Keratinocyte (primary cell): ENCODE measurements at regions not wholly inside any gene's neighbourhood (a gene's known extent, or its start where the extent isn't known, plus 50 kb on each side); places are given as distances from the start of the nearest gene placed in this dataset.

Experiments used
- DNase-seq: peaks from one replicate; pipeline ENCODE4 v3.0.0-alpha.2; 2011; ENCODE audit warnings: low read depth, missing footprints, low spot score
- FAIRE-seq: peaks from 2 replicates; lab custom pipeline; 2011; peaks lifted over from hg19 to GRCh38; lab: Jason Lieb, UNC
- H2AFZ ChIP-seq: 2 replicates; pipeline ENCODE4 v1.6.0; 2012; ENCODE audit warnings: low read length, control low read depth, inconsistent platforms; ENCODE audit not compliant: control insufficient read depth
- H3K27ac ChIP-seq: 2 replicates; pipeline ENCODE4 v1.5.1; 2011; ENCODE audit warnings: low read length; ENCODE audit not compliant: control insufficient read depth, insufficient read depth
- H3K27me3 ChIP-seq: 3 replicates; pipeline ENCODE4 v1.6.0; 2011; ENCODE audit warnings: low read length; ENCODE audit not compliant: control insufficient read depth, insufficient read depth; ENCODE audit errors: extremely low read depth
- H3K36me3 ChIP-seq, 2 experiments: 2 replicates in 1 of 2; 3 replicates in 1 of 2; pipeline ENCODE4 v1.5.1; 2011; ENCODE audit warnings: low read length in 2 of 2, mild to moderate bottlenecking in 1 of 2; ENCODE audit not compliant: control insufficient read depth in 2 of 2, insufficient read depth in 2 of 2; ENCODE audit errors: extremely low read depth in 1 of 2
- H3K4me1 ChIP-seq: 3 replicates; pipeline ENCODE4 v1.5.1; 2011; ENCODE audit warnings: low read length; ENCODE audit not compliant: control insufficient read depth, insufficient read depth; ENCODE audit errors: extremely low read depth
- H3K4me2 ChIP-seq: 3 replicates; pipeline ENCODE4 v1.6.0; 2011; ENCODE audit warnings: low read depth, low read length; ENCODE audit not compliant: control insufficient read depth, insufficient read depth; ENCODE audit errors: extremely low read depth
- H3K4me3 ChIP-seq, 3 experiments: fragments of 200-600 bp in 1 of 3; sonication (generic) in 1 of 3; 2 replicates in 2 of 3; 3 replicates in 1 of 3; pipeline ENCODE4 v1.5.1; 2011 to 2016; ENCODE audit warnings: low read length in 3 of 3, mild to moderate bottlenecking in 3 of 3, control low read depth in 2 of 3, inconsistent platforms in 1 of 3, low read depth in 1 of 3, mixed read lengths in 1 of 3, mixed run types in 1 of 3, moderate library complexity in 1 of 3; ENCODE audit not compliant: control insufficient read depth in 2 of 3, insufficient read depth in 2 of 3; ENCODE audit errors: extremely low read depth in 1 of 3
- H3K79me2 ChIP-seq: 2 replicates; pipeline ENCODE4 v1.6.0; 2012; ENCODE audit warnings: low read length; ENCODE audit not compliant: control insufficient read depth, insufficient read depth
- H3K9ac ChIP-seq: 3 replicates; pipeline ENCODE4 v1.6.0; 2011; ENCODE audit warnings: low read length; ENCODE audit not compliant: control insufficient read depth, insufficient read depth; ENCODE audit errors: extremely low read depth
- H3K9me1 ChIP-seq: 3 replicates; pipeline ENCODE4 v1.6.0; 2011; ENCODE audit warnings: low read length; ENCODE audit not compliant: control insufficient read depth, insufficient read depth; ENCODE audit errors: extremely low read depth
- H3K9me3 ChIP-seq: 2 replicates; pipeline ENCODE4 v1.5.1; 2012; ENCODE audit warnings: low read depth, low read length; ENCODE audit not compliant: control insufficient read depth
- H4K20me1 ChIP-seq: 3 replicates; pipeline ENCODE4 v1.6.0; 2011; ENCODE audit warnings: low read length; ENCODE audit not compliant: control insufficient read depth, insufficient read depth; ENCODE audit errors: extremely low read depth
- EZH2 ChIP-seq: IDR thresholded peaks from one replicate; pipeline ENCODE4 v1.6.1; 2012; ENCODE audit warnings: inconsistent platforms, mild to moderate bottlenecking, low read length, moderate library complexity
- dilution Hi-C: fragments of 300-500 bp; cut with MboI; formaldehyde crosslinking; loops from one replicate; pipeline ENCODE4 v1.7.0; 2020; ENCODE audit warnings: low sequenced_read_pairs; ENCODE audit not compliant: extremely low pct_ligation_motif_present
- TF ChIP-seq, protein P1 (sequence below), 3 experiments: IDR thresholded peaks in 1 of 3; conservative IDR thresholded peaks in 1 of 3; optimal IDR thresholded peaks in 1 of 3; 2 replicates in 2 of 3; 3 replicates in 1 of 3; pipeline versions ENCODE3 to v1.5.1; 2011; ENCODE audit warnings: low read length in 3 of 3, mild to moderate bottlenecking in 3 of 3, moderate library complexity in 2 of 3, control low read depth in 1 of 3, inconsistent platforms in 1 of 3; ENCODE audit not compliant: insufficient read depth in 2 of 3; ENCODE audit errors: extremely low read depth in 1 of 3

DNA sequence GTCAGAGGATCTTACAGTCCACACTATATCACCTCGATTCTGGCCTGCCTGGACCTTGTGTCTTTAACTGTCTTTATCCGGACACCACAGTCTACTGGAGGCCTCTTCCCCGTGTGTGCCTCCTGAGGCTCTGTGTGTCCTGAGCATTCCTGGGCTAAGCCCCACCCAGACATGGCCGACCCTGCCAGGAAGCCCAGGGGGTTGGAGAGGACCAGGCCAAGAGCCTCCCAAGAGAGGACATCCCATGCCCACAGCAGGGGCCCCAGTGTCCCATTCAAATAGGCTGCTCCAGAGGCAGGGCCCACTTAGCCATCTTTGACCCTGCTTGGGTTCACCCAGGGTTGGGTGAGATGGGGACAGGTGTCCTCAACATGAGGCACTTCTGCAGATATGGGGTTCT, 84.7 kb upstream of the OTOS start:
- peaks cover 32% of the 10 kb centered on the region for H3K27me3 ChIP-seq
- DNase-seq, result no peak
- H3K4me2 ChIP-seq, result no peak overlapping the region
- no peaks in the 10 kb centered on the region for H3K36me3 ChIP-seq
- dilution Hi-C loops, result no loop called here
- FAIRE-seq, result no peak
- H3K27ac ChIP-seq, result no peak overlapping the region
- no peaks in the 10 kb centered on the region for H3K9me3 ChIP-seq
- H3K9ac ChIP-seq, result no peak overlapping the region
- no peaks in the 10 kb centered on the region for H4K20me1 ChIP-seq
- no peak overlapping the region for H2AFZ ChIP-seq
- H3K4me3 ChIP-seq, result no peak overlapping the region
- no peaks in the 10 kb centered on the region for H3K9me1 ChIP-seq
- H3K79me2 ChIP-seq, result no peaks in the 10 kb centered on the region
- H3K4me1 ChIP-seq, result no peaks in the 10 kb centered on the region
- TF ChIP-seq, protein P1, sequence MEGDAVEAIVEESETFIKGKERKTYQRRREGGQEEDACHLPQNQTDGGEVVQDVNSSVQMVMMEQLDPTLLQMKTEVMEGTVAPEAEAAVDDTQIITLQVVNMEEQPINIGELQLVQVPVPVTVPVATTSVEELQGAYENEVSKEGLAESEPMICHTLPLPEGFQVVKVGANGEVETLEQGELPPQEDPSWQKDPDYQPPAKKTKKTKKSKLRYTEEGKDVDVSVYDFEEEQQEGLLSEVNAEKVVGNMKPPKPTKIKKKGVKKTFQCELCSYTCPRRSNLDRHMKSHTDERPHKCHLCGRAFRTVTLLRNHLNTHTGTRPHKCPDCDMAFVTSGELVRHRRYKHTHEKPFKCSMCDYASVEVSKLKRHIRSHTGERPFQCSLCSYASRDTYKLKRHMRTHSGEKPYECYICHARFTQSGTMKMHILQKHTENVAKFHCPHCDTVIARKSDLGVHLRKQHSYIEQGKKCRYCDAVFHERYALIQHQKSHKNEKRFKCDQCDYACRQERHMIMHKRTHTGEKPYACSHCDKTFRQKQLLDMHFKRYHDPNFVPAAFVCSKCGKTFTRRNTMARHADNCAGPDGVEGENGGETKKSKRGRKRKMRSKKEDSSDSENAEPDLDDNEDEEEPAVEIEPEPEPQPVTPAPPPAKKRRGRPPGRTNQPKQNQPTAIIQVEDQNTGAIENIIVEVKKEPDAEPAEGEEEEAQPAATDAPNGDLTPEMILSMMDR (optimal IDR thresholded peaks at IDR 0.05 in 1 of 3, IDR thresholded peaks at IDR 0.05 in 1 of 3, conservative IDR thresholded peaks at IDR 0.05 in 1 of 3; ENCODE audit: extremely low read depth in 1 of 3, insufficient read depth in 2 of 3, low read length in 3 of 3), result no peak
- TF ChIP-seq EZH2, result no peak

DNA sequence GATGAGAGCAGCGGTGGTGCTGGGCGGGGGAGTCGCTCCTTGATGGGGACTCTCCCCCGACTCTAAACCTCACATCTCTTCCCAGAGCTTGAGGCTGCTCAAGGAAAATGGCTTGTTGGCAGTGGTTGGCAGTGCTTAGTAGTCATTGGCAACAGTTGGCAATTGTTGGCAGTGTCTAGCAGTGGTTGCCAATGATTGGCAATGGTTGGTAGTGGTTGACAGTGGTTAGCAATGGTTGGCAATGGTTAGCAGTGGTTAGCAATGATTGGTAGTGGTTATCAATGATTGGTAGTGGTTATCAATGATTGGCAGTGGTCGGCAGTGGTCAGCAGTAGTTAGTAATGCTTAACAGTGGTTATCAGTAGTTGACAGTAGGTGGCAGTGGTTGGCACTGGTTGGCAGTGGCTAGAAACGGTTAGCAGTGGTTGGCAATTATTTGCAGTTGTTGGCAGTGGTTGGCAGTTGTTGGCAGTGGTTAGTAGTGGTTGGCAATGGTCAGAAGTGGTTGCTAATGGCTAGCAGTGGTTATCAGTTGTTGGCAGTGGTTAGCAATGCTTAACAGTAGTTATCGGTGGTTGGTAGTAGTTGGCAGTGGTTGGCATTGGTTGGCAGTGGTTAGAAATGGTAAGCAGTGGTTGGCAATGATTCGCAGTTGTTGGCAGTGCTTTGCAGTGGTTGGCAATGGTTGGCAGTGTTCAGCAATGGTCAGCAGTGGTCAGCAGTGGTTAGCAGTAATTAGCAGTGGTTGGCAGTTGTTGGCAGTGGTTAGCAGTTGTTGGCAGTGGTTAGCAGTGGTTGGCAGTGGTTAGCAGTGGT, 85.4 kb upstream of the OTOS start:
- no peaks in the 10 kb centered on the region for H4K20me1 ChIP-seq
- no peaks in the 10 kb centered on the region for H3K9me3 ChIP-seq
- no peaks in the 10 kb centered on the region for H3K9me1 ChIP-seq
- peaks cover 28% of the 10 kb centered on the region for H3K27me3 ChIP-seq
- no peak for DNase-seq
- H3K9ac ChIP-seq, result no peak overlapping the region
- no peaks in the 10 kb centered on the region for H3K79me2 ChIP-seq
- no peak overlapping the region for H3K27ac ChIP-seq
- H3K4me2 ChIP-seq, result no peak overlapping the region
- dilution Hi-C loops, result no loop called here
- no peaks in the 10 kb centered on the region for H3K36me3 ChIP-seq
- H2AFZ ChIP-seq, result no peak overlapping the region
- TF ChIP-seq EZH2, result no peak
- TF ChIP-seq, protein P1 (optimal IDR thresholded peaks at IDR 0.05 in 1 of 3, IDR thresholded peaks at IDR 0.05 in 1 of 3, conservative IDR thresholded peaks at IDR 0.05 in 1 of 3; ENCODE audit: extremely low read depth in 1 of 3, insufficient read depth in 2 of 3, low read length in 3 of 3), result peak; percentile 38 to 74 (median 39)
- H3K4me1 ChIP-seq, result no peaks in the 10 kb centered on the region
- FAIRE-seq, result peak; percentile 26
- no peak overlapping the region for H3K4me3 ChIP-seq
